ENCODE measurements at regions not wholly inside any gene's neighbourhood (a gene's known extent, or its start where the extent isn't known, plus 50 kb on each side); places are given as distances from the start of the nearest gene placed in this dataset.
"Not testable (repeated sequence)": the region's sequence is repeated elsewhere in the genome, so short reads cannot be mapped to it uniquely, and the experiment has no call there.

- DNase-seq (ENCODE audit: low read depth, low spot score) = no peak
These were observed 223.4 kb downstream of the NAF1 start for GRCh38 chr4:162943263-162943662.

GRCh38 chr4:162938738-162939485 lies 227.8 kb downstream of the NAF1 start:
- no peak for DNase-seq (ENCODE audit: low read depth, low spot score)

- no peak for DNase-seq (ENCODE audit: low read depth, low spot score)
These were observed 231.5 kb downstream of the NAF1 start for GRCh38 chr4:162935214-162935613.

- DNase-seq (ENCODE audit: low read depth, low spot score) = no peak
These were observed 235.4 kb downstream of the NAF1 start for GRCh38 chr4:162931286-162931685.

- no peak for DNase-seq (ENCODE audit: low read depth, low spot score)
These were observed 245.4 kb downstream of the NAF1 start for GRCh38 chr4:162921178-162921785.

- DNase-seq (ENCODE audit: low read depth, low spot score) = no peak
These were observed 246.0 kb downstream of the NAF1 start for GRCh38 chr4:162920649-162921048.

GRCh38 chr4:162912482-162912881 lies 254.2 kb downstream of the NAF1 start:
- DNase-seq (ENCODE audit: low read depth, low spot score) = no peak

GRCh38 chr4:162911349-162911748 lies 255.3 kb downstream of the NAF1 start:
- no peak for DNase-seq (ENCODE audit: low read depth, low spot score)

- no peak for DNase-seq (ENCODE audit: low read depth, low spot score)
These were observed 256.7 kb downstream of the NAF1 start for GRCh38 chr4:162909952-162910351.

- no peak for DNase-seq (ENCODE audit: low read depth, low spot score)
These were observed 272.3 kb downstream of the NAF1 start for GRCh38 chr4:162894387-162894786.

GRCh38 chr4:162891788-162892707 lies 274.6 kb downstream of the NAF1 start:
- no peak for DNase-seq (ENCODE audit: low read depth, low spot score)

GRCh38 chr4:162878096-162878495 lies 288.6 kb downstream of the NAF1 start:
- no peak for DNase-seq (ENCODE audit: low read depth, low spot score)

GRCh38 chr4:162874748-162875147 lies 291.9 kb downstream of the NAF1 start:
- no peak for DNase-seq (ENCODE audit: low read depth, low spot score)

GRCh38 chr4:162871990-162872389 lies 294.7 kb downstream of the NAF1 start:
- DNase-seq (ENCODE audit: low read depth, low spot score) = no peak

GRCh38 chr4:162869157-162869556 lies 297.5 kb downstream of the NAF1 start:
- DNase-seq (ENCODE audit: low read depth, low spot score) = no peak

- DNase-seq (ENCODE audit: low read depth, low spot score) = no peak
These were observed 300.1 kb downstream of the NAF1 start for GRCh38 chr4:162866565-162866964.

- DNase-seq (ENCODE audit: low read depth, low spot score) = no peak
These were observed 301.6 kb downstream of the NAF1 start for GRCh38 chr4:162865102-162865501.

- DNase-seq (ENCODE audit: low read depth, low spot score) = no peak
These were observed 312.9 kb downstream of the NAF1 start for GRCh38 chr4:162853788-162854187.

- DNase-seq (ENCODE audit: low read depth, low spot score) = no peak
These were observed 314.0 kb downstream of the NAF1 start for GRCh38 chr4:162852642-162853041.

- DNase-seq (ENCODE audit: low read depth, low spot score) = not testable (repeated sequence)
These were observed 315.4 kb downstream of the NAF1 start for GRCh38 chr4:162851241-162851758.

- DNase-seq (ENCODE audit: low read depth, low spot score) = no peak
These were observed 316.8 kb downstream of the NAF1 start for GRCh38 chr4:162849937-162850336.

GRCh38 chr4:162847945-162848549 lies 318.6 kb downstream of the NAF1 start:
- no peak for DNase-seq (ENCODE audit: low read depth, low spot score)
